Thyroid gland (tissue), 4 donors: ENCODE measurements at regions not wholly inside any gene's neighbourhood (a gene's known extent, or its start where the extent isn't known, plus 50 kb on each side); places are given as distances from the start of the nearest gene placed in this dataset.
"Not testable (repeated sequence)": the region's sequence is repeated elsewhere in the genome, so short reads cannot be mapped to it uniquely, and the experiment has no call there.

Source experiments
- DNase-seq, 2 donors: peaks; one replicate each; pipeline ENCODE4 v3.0.0-alpha.2; 2019
- H3K27ac ChIP-seq, 3 donors: fragments of 200-600 bp; sonication (generic); 1 replicate in 2 of 3; 2 replicates in 1 of 3; pipeline ENCODE4 v1.5.1; 2016 to 2019; ENCODE audit warnings: mild to moderate bottlenecking in 1 of 3, moderate library complexity in 1 of 3
- H3K27me3 ChIP-seq: fragments of 200-600 bp; sonication (generic); one replicate; pipeline ENCODE4 v1.5.1; 2019
- H3K36me3 ChIP-seq, 2 donors: fragments of 200-600 bp; sonication (generic); one replicate each; pipeline ENCODE4 v1.5.1; 2016 to 2019
- H3K4me1 ChIP-seq, 2 donors: fragments of 200-600 bp; sonication (generic); one replicate each; pipeline ENCODE4 v1.5.1; 2017 to 2019
- H3K4me3 ChIP-seq, 3 donors: fragments of 200-600 bp; sonication (generic); replicated peaks in 1 of 3; 1 replicate in 2 of 3; 2 replicates in 1 of 3; pipeline ENCODE4 v1.5.1; 2016; ENCODE audit warnings: mild to moderate bottlenecking in 1 of 3
- H3K9me3 ChIP-seq: fragments of 200-600 bp; sonication (generic); one replicate; pipeline ENCODE4 v1.5.1; 2017
- WGBS, 2 donors: methylation state at CpG; one replicate each; pipeline ENCODE4 v1.1.5; 2017; 5-methylcytosine and 5-hydroxymethylcytosine counted together
- intact Hi-C: fragments of 100-400 bp; cut with DNase I; formaldehyde crosslinking; loops from one replicate; pipeline ENCODE4 v1.15.1; 2023

- DNase-seq, H3K27me3 ChIP-seq, H3K4me3 ChIP-seq, H3K36me3 ChIP-seq, H3K4me1 ChIP-seq, H3K27ac ChIP-seq, H3K9me3 ChIP-seq, intact Hi-C loops: not testable (repeated sequence)
- WGBS, 2 donors: 98 to 99% methylated on average over 7 to 8 of the region's 9 CpGs
Measured at GRCh38 chr5:69907941-69908340, 117.1 kb upstream of the SERF1B start.

- H3K27ac ChIP-seq, intact Hi-C loops, H3K4me1 ChIP-seq, H3K36me3 ChIP-seq, H3K9me3 ChIP-seq, H3K4me3 ChIP-seq, H3K27me3 ChIP-seq: not testable (repeated sequence)
- DNase-seq: peak in 1 of 2 donors; percentile 4
- WGBS, 2 donors: 93% methylated on average over 5 of the region's 10 CpGs; no CpG with 5 or more reads in 1 of the 2 donors
Measured at GRCh38 chr5:69913771-69914170, 111.3 kb upstream of the SERF1B start.
